SK-N-SH (cell line): ENCODE measurements at regions not wholly inside any gene's neighbourhood (a gene's known extent, or its start where the extent isn't known, plus 50 kb on each side); places are given as distances from the start of the nearest gene placed in this dataset.

Source experiments
- EP300 ChIP-seq, 2 experiments: IDR thresholded peaks; 2 replicates each; pipeline versions ENCODE4 v1.4.0 to v1.6.1; 2012; ENCODE audit warnings: borderline replicate concordance in 1 of 2, low read depth in 1 of 2, low read length in 1 of 2
- EZH2phosphoT487 ChIP-seq: fragments of 200-600 bp; sonication (generic); IDR thresholded peaks from 2 replicates; pipeline ENCODE4 v1.6.1; 2017; ENCODE audit warnings: low read depth, mixed run types, mild to moderate bottlenecking, antibody characterized with exemption, moderate library complexity, borderline replicate concordance
- FOXM1 ChIP-seq: IDR thresholded peaks from 2 replicates; pipeline ENCODE4 v1.4.0; 2012; ENCODE audit warnings: low read depth, mild to moderate bottlenecking
- GATA2 ChIP-seq: sonication (generic); formaldehyde crosslinking; IDR thresholded peaks from 2 replicates; pipeline ENCODE4 v1.5.0; 2020; ENCODE audit warnings: mild to moderate bottlenecking, missing genetic modification reagents
- MAX ChIP-seq: IDR thresholded peaks from 2 replicates; pipeline ENCODE4 v1.4.0; 2012; ENCODE audit warnings: low read depth
- NFIC ChIP-seq: IDR thresholded peaks from 2 replicates; pipeline ENCODE4 v1.4.0; 2012; ENCODE audit warnings: borderline replicate concordance
- POLR2AphosphoS5 ChIP-seq: IDR thresholded peaks from 2 replicates; pipeline ENCODE4 v1.6.1; 2012; ENCODE audit warnings: low read depth, low read length
- RCOR1 ChIP-seq: fragments of 150-350 bp; IDR thresholded peaks from 2 replicates; pipeline ENCODE4 v1.6.1; 2017; ENCODE audit warnings: antibody characterized with exemption, low read length
- REST ChIP-seq: IDR thresholded peaks from 2 replicates; pipeline ENCODE4 v1.6.1; 2012; ENCODE audit warnings: mild to moderate bottlenecking, low read depth, low read length, moderate library complexity
- RFX5 ChIP-seq: IDR thresholded peaks from 2 replicates; pipeline ENCODE4 v1.6.1; 2012; ENCODE audit warnings: mild to moderate bottlenecking, improper control_type of control experiment, low read length
- SMC3 ChIP-seq: IDR thresholded peaks from 2 replicates; pipeline ENCODE4 v1.6.1; 2012; ENCODE audit warnings: low read depth, low read length, improper control_type of control experiment
- USF1 ChIP-seq: IDR thresholded peaks from 2 replicates; pipeline ENCODE4 v1.4.0; 2012; ENCODE audit warnings: low read depth, borderline replicate concordance
- ZBTB33 ChIP-seq: IDR thresholded peaks from 2 replicates; pipeline ENCODE4 v1.4.0; 2012; ENCODE audit warnings: low read depth, borderline replicate concordance
- TF ChIP-seq, protein P1 (sequence below): fragments of 200-600 bp; sonication (generic); IDR thresholded peaks from 2 replicates; pipeline ENCODE4 v1.6.1; 2017; ENCODE audit warnings: antibody characterized with exemption, mild to moderate bottlenecking, moderate library complexity

- TF ChIP-seq, protein P1, sequence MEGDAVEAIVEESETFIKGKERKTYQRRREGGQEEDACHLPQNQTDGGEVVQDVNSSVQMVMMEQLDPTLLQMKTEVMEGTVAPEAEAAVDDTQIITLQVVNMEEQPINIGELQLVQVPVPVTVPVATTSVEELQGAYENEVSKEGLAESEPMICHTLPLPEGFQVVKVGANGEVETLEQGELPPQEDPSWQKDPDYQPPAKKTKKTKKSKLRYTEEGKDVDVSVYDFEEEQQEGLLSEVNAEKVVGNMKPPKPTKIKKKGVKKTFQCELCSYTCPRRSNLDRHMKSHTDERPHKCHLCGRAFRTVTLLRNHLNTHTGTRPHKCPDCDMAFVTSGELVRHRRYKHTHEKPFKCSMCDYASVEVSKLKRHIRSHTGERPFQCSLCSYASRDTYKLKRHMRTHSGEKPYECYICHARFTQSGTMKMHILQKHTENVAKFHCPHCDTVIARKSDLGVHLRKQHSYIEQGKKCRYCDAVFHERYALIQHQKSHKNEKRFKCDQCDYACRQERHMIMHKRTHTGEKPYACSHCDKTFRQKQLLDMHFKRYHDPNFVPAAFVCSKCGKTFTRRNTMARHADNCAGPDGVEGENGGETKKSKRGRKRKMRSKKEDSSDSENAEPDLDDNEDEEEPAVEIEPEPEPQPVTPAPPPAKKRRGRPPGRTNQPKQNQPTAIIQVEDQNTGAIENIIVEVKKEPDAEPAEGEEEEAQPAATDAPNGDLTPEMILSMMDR: no peak
- TF ChIP-seq RFX5 (no peak), REST (no peak), ZBTB33 (no peak), EP300 (IDR thresholded peaks at IDR 0.05; ENCODE audit: borderline replicate concordance in 1 of 2, low read depth in 1 of 2, low read length in 1 of 2) (no peak), NFIC (peak; percentile 45; the same call in 1 of the 2 replicates), MAX (peak; percentile 61; the same call in 1 of the 2 replicates), EZH2phosphoT487 (no peak), POLR2AphosphoS5 (peak; percentile 52), GATA2 (CRISPR knock-in tag) (no peak), FOXM1 (no peak), RCOR1 (no peak), USF1 (peak; percentile 48; the same call in 1 of the 2 replicates), SMC3 (no peak)
These were observed 550.0 kb upstream of the DIPK2B start for GRCh38 chrX:45750639-45751038.
